PC-9 (cell line): ENCODE measurements at regions not wholly inside any gene's neighbourhood (a gene's known extent, or its start where the extent isn't known, plus 50 kb on each side); places are given as distances from the start of the nearest gene placed in this dataset.

Experiments
- EZH2 ChIP-seq: fragments of 200-600 bp; sonication (generic); IDR thresholded peaks from 2 replicates; pipeline ENCODE4 v1.8.0; 2017; ENCODE audit warnings: antibody characterized with exemption, low read depth
- TF ChIP-seq, protein P1 (sequence below): fragments of 200-600 bp; sonication (generic); conservative IDR thresholded peaks from 2 replicates; pipeline ENCODE4 v1.6.1; 2017; ENCODE audit warnings: mixed run types, antibody characterized with exemption, mild to moderate bottlenecking, moderate library complexity

DNA sequence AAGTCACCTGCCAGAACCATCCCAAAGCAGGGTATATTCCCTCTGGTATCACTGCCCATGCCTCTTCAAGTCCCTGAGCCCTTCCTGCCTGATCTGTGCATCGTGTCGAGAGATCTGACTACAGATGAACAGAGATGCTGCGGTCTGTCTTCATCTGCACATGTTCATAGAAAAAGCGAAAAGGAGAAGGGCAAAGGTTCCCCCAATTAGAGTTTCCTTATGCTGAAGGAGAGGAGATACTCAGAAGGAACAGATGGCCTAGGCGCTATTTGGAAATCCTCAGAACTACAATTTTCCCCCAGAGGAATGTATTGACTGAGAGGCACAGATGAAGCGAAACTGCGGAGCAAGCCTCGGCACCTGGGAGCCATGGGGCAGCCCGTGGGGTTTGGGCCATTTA, 170.9 kb downstream of the SEC61B start:
- TF ChIP-seq, protein P1, sequence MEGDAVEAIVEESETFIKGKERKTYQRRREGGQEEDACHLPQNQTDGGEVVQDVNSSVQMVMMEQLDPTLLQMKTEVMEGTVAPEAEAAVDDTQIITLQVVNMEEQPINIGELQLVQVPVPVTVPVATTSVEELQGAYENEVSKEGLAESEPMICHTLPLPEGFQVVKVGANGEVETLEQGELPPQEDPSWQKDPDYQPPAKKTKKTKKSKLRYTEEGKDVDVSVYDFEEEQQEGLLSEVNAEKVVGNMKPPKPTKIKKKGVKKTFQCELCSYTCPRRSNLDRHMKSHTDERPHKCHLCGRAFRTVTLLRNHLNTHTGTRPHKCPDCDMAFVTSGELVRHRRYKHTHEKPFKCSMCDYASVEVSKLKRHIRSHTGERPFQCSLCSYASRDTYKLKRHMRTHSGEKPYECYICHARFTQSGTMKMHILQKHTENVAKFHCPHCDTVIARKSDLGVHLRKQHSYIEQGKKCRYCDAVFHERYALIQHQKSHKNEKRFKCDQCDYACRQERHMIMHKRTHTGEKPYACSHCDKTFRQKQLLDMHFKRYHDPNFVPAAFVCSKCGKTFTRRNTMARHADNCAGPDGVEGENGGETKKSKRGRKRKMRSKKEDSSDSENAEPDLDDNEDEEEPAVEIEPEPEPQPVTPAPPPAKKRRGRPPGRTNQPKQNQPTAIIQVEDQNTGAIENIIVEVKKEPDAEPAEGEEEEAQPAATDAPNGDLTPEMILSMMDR: no peak
- TF ChIP-seq EZH2: no peak
